OCI-LY3 (cell line): ENCODE measurements at regions not wholly inside any gene's neighbourhood (a gene's known extent, or its start where the extent isn't known, plus 50 kb on each side); places are given as distances from the start of the nearest gene placed in this dataset.

Experiments
- H2AFZ ChIP-seq: fragments of 200-600, 300-600 bp; shearing (Covaris generic); 2 replicates; pipeline ENCODE4 v1.6.0; 2014; ENCODE audit warnings: antibody characterized with exemption, low read depth, low read length
- H3K27ac ChIP-seq: fragments of 200-600, 300-600 bp; sonication (generic); 2 replicates; pipeline ENCODE4 v1.5.1; 2014; ENCODE audit warnings: mild to moderate bottlenecking, low read length, moderate library complexity, mixed read lengths
- H3K27me3 ChIP-seq: fragments of 200-600, 300-600 bp; sonication (generic); 2 replicates; pipeline ENCODE4 v1.6.1; 2014; ENCODE audit warnings: low read depth, low read length, mixed read lengths
- H3K36me3 ChIP-seq: fragments of 200-600, 300-600 bp; sonication (generic); replicated peaks from 2 replicates; pipeline ENCODE3; 2014; ENCODE audit warnings: low read depth, low read length, mixed read lengths
- H3K4me1 ChIP-seq: fragments of 300-600, 200-600 bp; sonication (generic); 2 replicates; pipeline ENCODE4 v1.6.1; 2014; ENCODE audit warnings: low read length, mixed read lengths
- H3K4me2 ChIP-seq: fragments of 200-600, 300-600 bp; sonication (generic); 2 replicates; pipeline ENCODE4 v1.6.1; 2014; ENCODE audit warnings: low read length, mixed read lengths
- H3K4me3 ChIP-seq: fragments of 300-600, 200-600 bp; sonication (generic); 2 replicates; pipeline ENCODE4 v1.5.1; 2014; ENCODE audit warnings: antibody characterized with exemption, mild to moderate bottlenecking, low read length, moderate library complexity
- H3K79me2 ChIP-seq: fragments of 300-600, 200-600 bp; shearing (Covaris generic); 2 replicates; pipeline ENCODE4 v1.6.1; 2014; ENCODE audit warnings: mild to moderate bottlenecking, low read length, mixed read lengths
- H3K9ac ChIP-seq: fragments of 300-600, 200-600 bp; shearing (Covaris generic); 2 replicates; pipeline ENCODE4 v1.6.0; 2014; ENCODE audit warnings: mild to moderate bottlenecking, low read length, moderate library complexity
- H3K9me3 ChIP-seq: fragments of 200-600, 300-600 bp; shearing (Covaris generic); 2 replicates; pipeline ENCODE4 v1.6.1; 2014; ENCODE audit warnings: low read length, mixed read lengths; ENCODE audit not compliant: insufficient read depth
- H4K20me1 ChIP-seq: fragments of 200-600, 300-600 bp; sonication (generic); 2 replicates; pipeline ENCODE4 v1.6.1; 2016; ENCODE audit warnings: low read length, mixed read lengths; ENCODE audit not compliant: insufficient read depth
- CTCF ChIP-seq: fragments of 200-600, 300-600 bp; sonication (generic); IDR thresholded peaks from 2 replicates; pipeline ENCODE4 v1.5.1; 2014; ENCODE audit warnings: antibody characterized with exemption, low read length, low read depth
- EZH2phosphoT487 ChIP-seq: fragments of 200-600 bp; shearing (Covaris generic); IDR thresholded peaks from 2 replicates; pipeline ENCODE4 v1.6.1; 2018; ENCODE audit warnings: antibody characterized with exemption, mixed run types, low read depth

DNA sequence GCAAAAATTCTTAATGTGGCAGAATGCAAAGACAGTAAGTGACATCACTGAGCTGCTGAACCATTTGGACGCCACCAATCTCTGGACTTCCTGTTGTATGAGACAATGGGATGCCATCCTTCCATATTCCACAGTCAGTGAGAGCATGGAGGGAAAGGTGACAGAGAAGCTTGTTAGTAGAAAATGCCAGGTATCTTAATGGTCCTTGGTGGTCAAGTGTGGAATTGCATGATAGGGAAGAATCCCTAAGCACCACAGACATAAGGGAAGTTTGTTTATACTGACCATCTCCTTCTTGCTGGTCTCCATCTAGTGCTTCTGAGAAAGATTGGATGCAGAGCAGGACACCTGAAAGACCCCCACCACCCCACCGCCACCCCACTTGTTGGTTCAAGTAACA lies 1410.0 kb upstream of the TMEM132C start:
- Histone ChIP-seq H3K27ac (no peak overlapping the region), H3K36me3 (no peaks in the 10 kb centered on the region), H3K9me3 (no peaks in the 10 kb centered on the region), H3K9ac (no peak overlapping the region), H3K4me1 (no peaks in the 10 kb centered on the region), H2AFZ (no peak overlapping the region), H3K4me3 (no peak overlapping the region), H3K79me2 (no peaks in the 10 kb centered on the region), H3K27me3 (no peaks in the 10 kb centered on the region), H4K20me1 (no peaks in the 10 kb centered on the region), H3K4me2 (no peak overlapping the region)
- no peak for TF ChIP-seq EZH2phosphoT487
- TF ChIP-seq CTCF = no peak

DNA sequence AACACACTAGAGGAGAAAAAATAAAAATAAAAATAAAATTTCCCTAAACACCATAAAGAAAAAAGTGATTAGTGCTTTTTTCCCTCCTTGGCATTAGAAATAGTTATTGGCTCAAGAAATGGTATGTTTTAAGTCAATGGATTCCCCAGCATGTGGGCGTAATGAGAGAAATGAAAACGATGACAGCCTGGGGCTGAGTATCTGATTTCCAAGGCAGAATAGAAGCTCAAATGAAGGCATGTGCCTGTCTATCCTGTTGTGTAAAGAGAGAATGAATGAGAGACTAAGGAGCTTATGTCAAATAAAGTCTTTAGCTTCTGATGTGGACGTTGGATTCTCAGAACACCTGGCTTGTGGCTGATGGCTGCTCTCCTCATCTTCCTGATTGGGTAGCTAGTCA lies 1408.4 kb upstream of the TMEM132C start:
- Histone ChIP-seq H3K9ac (no peak overlapping the region), H4K20me1 (no peaks in the 10 kb centered on the region), H3K9me3 (no peaks in the 10 kb centered on the region), H3K27me3 (no peaks in the 10 kb centered on the region), H3K4me3 (no peak overlapping the region), H2AFZ (no peak overlapping the region), H3K4me2 (no peak overlapping the region), H3K79me2 (no peaks in the 10 kb centered on the region), H3K4me1 (no peaks in the 10 kb centered on the region), H3K27ac (no peak overlapping the region), H3K36me3 (no peaks in the 10 kb centered on the region)
- TF ChIP-seq CTCF (no peak), EZH2phosphoT487 (no peak)

GRCh38 chr12:126860210-126860609 lies 1406.8 kb upstream of the TMEM132C start:
- Histone ChIP-seq H3K9me3 (no peaks in the 10 kb centered on the region), H3K4me1 (no peaks in the 10 kb centered on the region), H3K27ac (no peak overlapping the region), H3K79me2 (no peaks in the 10 kb centered on the region), H2AFZ (no peak overlapping the region), H3K4me2 (no peak overlapping the region), H3K9ac (no peak overlapping the region), H3K27me3 (no peaks in the 10 kb centered on the region), H3K4me3 (no peak overlapping the region), H4K20me1 (no peaks in the 10 kb centered on the region), H3K36me3 (no peaks in the 10 kb centered on the region)
- no peak for TF ChIP-seq EZH2phosphoT487
- TF ChIP-seq CTCF = no peak

DNA sequence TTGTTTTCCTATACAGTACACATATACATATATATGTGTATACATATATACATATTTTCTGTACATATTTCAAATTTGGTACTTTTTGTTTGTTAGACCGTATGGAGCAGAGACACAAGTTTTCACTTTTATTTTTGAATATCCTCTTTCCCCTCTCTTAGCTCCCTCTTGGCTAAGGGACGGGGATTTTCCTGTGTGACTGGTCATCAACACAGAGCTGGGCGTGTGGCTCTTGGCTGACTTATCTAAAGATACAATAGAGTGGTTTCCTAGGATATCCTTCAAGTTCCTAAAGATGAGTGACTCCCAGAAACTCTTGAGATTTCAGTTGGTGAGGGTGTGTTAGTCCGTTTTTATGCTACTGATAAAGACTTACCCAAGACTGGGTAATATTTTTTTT lies 1404.5 kb upstream of the TMEM132C start:
- Histone ChIP-seq H2AFZ (no peak overlapping the region), H3K4me1 (no peaks in the 10 kb centered on the region), H3K36me3 (no peaks in the 10 kb centered on the region), H3K79me2 (no peaks in the 10 kb centered on the region), H3K27ac (no peak overlapping the region), H3K4me2 (no peak overlapping the region), H3K9ac (no peak overlapping the region), H3K9me3 (no peaks in the 10 kb centered on the region), H4K20me1 (no peaks in the 10 kb centered on the region), H3K4me3 (no peak overlapping the region), H3K27me3 (no peaks in the 10 kb centered on the region)
- TF ChIP-seq EZH2phosphoT487 (no peak), CTCF (no peak)
